HEK293T (cell line): ENCODE measurements at regions not wholly inside any gene's neighbourhood (a gene's known extent, or its start where the extent isn't known, plus 50 kb on each side); places are given as distances from the start of the nearest gene placed in this dataset.

ENCODE experiments used
- CTCF ChIA-PET: fragments of 350-600 bp; formaldehyde crosslinking; extraction: SDS; loops from one replicate; lab custom pipeline; 2021; ENCODE audit warnings: antibody characterized with exemption, inconsistent platforms; lab: Yijun Ruan, JAX
- POLR2A ChIA-PET: fragments of 350-600 bp; formaldehyde crosslinking; extraction: SDS; loops from one replicate; lab custom pipeline; 2020; ENCODE audit warnings: antibody characterized with exemption, inconsistent platforms; lab: Yijun Ruan, JAX
- DNase-seq: peaks from one replicate; pipeline ENCODE4 v3.0.0; 2012; ENCODE audit warnings: mixed read lengths; ENCODE audit errors: extremely low spot score
- ARNT ChIP-seq: fragments of 450-650 bp; IDR thresholded peaks from 2 replicates; pipeline ENCODE4 v1.6.1; 2017; ENCODE audit warnings: mild to moderate bottlenecking
- BHLHE40 ChIP-seq: fragments of 450-650 bp; IDR thresholded peaks from 2 replicates; pipeline ENCODE4 v1.6.1; 2016; ENCODE audit warnings: mild to moderate bottlenecking, moderate library complexity, borderline replicate concordance
- CTBP1 ChIP-seq: fragments of 450-650 bp; IDR thresholded peaks from 2 replicates; pipeline ENCODE4 v1.6.1; 2016; ENCODE audit warnings: borderline replicate concordance
- ELF4 ChIP-seq: fragments of 450-650 bp; IDR thresholded peaks from 2 replicates; pipeline ENCODE4 v1.6.1; 2017; ENCODE audit warnings: antibody characterized with exemption
- FOXA1 ChIP-seq: fragments of 450-650 bp; IDR thresholded peaks from 2 replicates; pipeline ENCODE4 v1.6.1; 2016; ENCODE audit warnings: mild to moderate bottlenecking
- FOXK2 ChIP-seq: fragments of 450-650 bp; IDR thresholded peaks from 2 replicates; pipeline ENCODE4 v1.6.1; 2016; ENCODE audit warnings: mild to moderate bottlenecking
- FOXM1 ChIP-seq: fragments of 450-650 bp; IDR thresholded peaks from 2 replicates; pipeline ENCODE4 v1.6.1; 2017; ENCODE audit warnings: mild to moderate bottlenecking, borderline replicate concordance
- HDGF ChIP-seq: fragments of 450-650 bp; IDR thresholded peaks from 2 replicates; pipeline ENCODE4 v1.6.1; 2017; ENCODE audit warnings: antibody characterized with exemption, borderline replicate concordance
- L3MBTL2 ChIP-seq: fragments of 450-650 bp; conservative IDR thresholded peaks from 2 replicates; pipeline ENCODE4 v1.6.1; 2016; ENCODE audit warnings: mild to moderate bottlenecking
- LEF1 ChIP-seq: fragments of 450-650 bp; IDR thresholded peaks from 2 replicates; pipeline ENCODE4 v1.6.1; 2017; ENCODE audit warnings: mild to moderate bottlenecking, borderline replicate concordance
- NFRKB ChIP-seq: fragments of 450-650 bp; IDR thresholded peaks from 2 replicates; pipeline ENCODE4 v1.6.1; 2016; ENCODE audit warnings: mild to moderate bottlenecking, moderate library complexity
- PKNOX1 ChIP-seq: fragments of 450-650 bp; IDR thresholded peaks from 2 replicates; pipeline ENCODE4 v1.6.1; 2016
- SP1 ChIP-seq: fragments of 450-650 bp; IDR thresholded peaks from 2 replicates; pipeline ENCODE4 v1.6.1; 2017
- SUZ12 ChIP-seq: fragments of 450-650 bp; IDR thresholded peaks from 2 replicates; pipeline ENCODE4 v1.6.1; 2016; ENCODE audit warnings: mild to moderate bottlenecking
- TARDBP ChIP-seq: fragments of 450-650 bp; IDR thresholded peaks from 2 replicates; pipeline ENCODE4 v1.6.1; 2016
- ZNF384 ChIP-seq: fragments of 450-650 bp; IDR thresholded peaks from 2 replicates; pipeline ENCODE4 v1.6.1; 2016

DNA sequence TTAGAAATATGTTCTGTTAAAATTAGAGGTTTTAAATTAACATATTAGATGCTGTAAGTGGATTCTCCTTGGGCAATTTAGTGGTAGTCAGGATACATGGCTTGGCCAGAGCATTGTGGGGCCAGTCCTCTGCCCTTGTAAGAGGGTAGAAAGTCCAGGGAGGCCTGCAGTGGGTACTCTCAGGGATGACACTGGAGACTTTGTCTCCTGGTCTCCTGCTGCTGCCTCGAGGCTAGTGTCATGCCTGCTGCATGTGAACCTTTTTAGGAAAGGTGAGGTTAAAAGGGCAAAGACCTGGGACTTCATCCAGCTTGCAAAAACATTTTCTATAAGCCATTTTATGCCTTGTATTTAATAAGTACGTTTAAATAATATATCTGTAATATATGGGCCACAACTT, 96.8 kb upstream of the PROK2 start:
- CTCF ChIA-PET = no interaction called here
- TF ChIP-seq L3MBTL2 (no peak), HDGF (no peak), FOXM1 (no peak), BHLHE40 (no peak), NFRKB (no peak), ARNT (no peak), FOXA1 (no peak), TARDBP (no peak), FOXK2 (no peak), SUZ12 (no peak), LEF1 (no peak), ZNF384 (no peak), PKNOX1 (no peak), ELF4 (no peak)
- DNase-seq = no peak
- POLR2A ChIA-PET = no interaction called here

GRCh38 chr3:71881041-71881440, 96.1 kb upstream of the PROK2 start:
- no peak for DNase-seq
- TF ChIP-seq ELF4 (no peak), ZNF384 (no peak), NFRKB (no peak), PKNOX1 (no peak), HDGF (no peak), SUZ12 (no peak), L3MBTL2 (no peak), LEF1 (no peak)
- POLR2A ChIA-PET = no interaction called here
- CTCF ChIA-PET = interaction anchor here (0.6 kb wide), 1 partner anchor 377 kb away, joined by 3 read pairs; no protein-coding TSS in a partner anchor

- TF ChIP-seq ELF4 = no peak
- no peak for TF ChIP-seq NFRKB
- DNase-seq = no peak
- ChIA-PET POLR2A (no interaction called here), CTCF (interaction anchor here (0.6 to 1.2 kb wide), 2 partner anchors 11 to 168 kb away, joined by 3 to 4 read pairs; no protein-coding TSS in a partner anchor)
Measured at GRCh38 chr3:71879089-71879488, 94.1 kb upstream of the PROK2 start.

DNA sequence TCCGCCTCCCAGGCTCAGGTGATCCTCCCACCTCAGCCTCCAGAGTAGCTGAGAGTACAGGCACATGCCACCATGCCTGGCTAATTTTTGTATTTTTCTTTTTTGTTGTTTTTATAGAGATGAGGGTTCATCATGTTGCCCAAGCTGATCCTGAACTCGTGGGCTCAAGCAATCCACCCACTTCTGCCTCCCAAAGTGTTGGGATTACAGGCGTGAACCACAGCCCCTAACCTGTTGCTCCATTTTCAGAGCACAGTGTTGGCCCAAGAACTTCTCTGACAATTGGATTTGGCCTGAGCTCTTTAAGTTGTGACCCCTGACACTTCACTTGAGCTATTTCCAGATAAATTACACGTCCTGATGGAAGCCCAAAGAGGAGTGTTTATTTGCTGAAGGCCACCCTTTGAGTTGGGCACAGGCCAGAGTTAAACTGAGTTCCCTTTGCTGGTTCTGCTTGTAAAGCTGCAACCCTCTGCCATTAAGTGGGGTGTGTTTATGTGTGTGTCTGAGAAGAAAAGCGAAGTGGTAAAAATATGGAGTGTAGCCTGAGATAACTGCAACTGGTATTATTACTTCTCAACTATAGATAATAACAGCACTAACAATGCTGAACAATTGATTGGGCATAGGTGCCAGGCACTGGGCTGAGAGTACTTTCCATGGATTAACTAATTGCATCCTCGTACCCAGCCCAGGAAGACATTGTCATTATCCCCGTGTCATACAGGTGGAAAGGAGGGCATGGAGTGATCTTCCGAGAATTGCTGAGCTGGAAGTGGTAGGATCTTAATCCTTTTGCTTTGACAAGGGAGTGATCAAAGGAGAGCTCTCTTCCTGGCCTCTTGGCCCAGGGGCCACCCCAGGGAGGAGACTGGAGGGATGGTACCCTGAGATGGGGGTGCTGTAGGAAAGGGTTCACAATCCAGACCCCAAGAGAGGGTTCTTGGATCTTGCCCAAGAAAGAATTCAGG, 91.5 kb upstream of the PROK2 start:
- DNase-seq = no peak
- ChIA-PET POLR2A (interaction anchor here (0.6 kb wide), 1 partner anchor 31 kb away, joined by 3 read pairs; no protein-coding TSS in a partner anchor), CTCF (interaction anchor here (0.7 to 2.2 kb wide), 12 partner anchors 9 to 949 kb away, joined by 3 to 6 read pairs (median 4); no protein-coding TSS in a partner anchor)
- no peak for TF ChIP-seq SUZ12
- TF ChIP-seq NFRKB = no peak
- no peak for TF ChIP-seq PKNOX1
- no peak for TF ChIP-seq ZNF384
- no peak for TF ChIP-seq L3MBTL2
- no peak for TF ChIP-seq FOXK2
- no peak for TF ChIP-seq TARDBP
- TF ChIP-seq ELF4 = no peak
- TF ChIP-seq ARNT = no peak
- no peak for TF ChIP-seq CTBP1
- no peak for TF ChIP-seq BHLHE40
- no peak for TF ChIP-seq LEF1
- TF ChIP-seq FOXM1 = no peak
- no peak for TF ChIP-seq HDGF
- no peak for TF ChIP-seq FOXA1
- no peak for TF ChIP-seq SP1

DNA sequence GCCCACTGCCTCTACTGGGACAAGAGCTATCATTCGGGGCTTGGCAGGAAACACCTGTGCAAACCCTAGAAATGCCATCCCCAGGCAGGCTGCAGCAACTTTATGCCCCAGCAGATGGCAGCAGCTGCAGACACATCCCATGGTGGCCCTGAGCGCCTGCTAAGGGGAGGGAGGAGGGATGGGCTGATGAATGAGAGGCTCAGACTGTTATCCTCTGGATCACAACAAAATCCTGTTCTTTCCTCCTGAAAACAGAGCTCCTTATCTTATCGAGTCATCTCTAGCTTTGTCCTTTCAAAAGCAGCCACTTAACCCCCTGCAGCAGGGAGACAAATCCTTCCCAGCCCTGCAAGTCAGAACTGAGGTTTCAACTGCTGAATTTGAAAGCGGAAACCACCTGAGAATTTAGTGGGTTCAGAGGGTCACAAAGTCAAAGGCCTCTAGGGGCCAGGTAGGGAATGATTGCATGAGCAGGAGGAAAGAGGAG, 90.6 kb upstream of the PROK2 start:
- TF ChIP-seq ELF4 (no peak), ARNT (no peak), BHLHE40 (no peak), PKNOX1 (no peak), CTBP1 (no peak), L3MBTL2 (no peak), FOXA1 (no peak), HDGF (no peak), SP1 (no peak), TARDBP (no peak), LEF1 (no peak), SUZ12 (no peak), FOXM1 (no peak), NFRKB (no peak), ZNF384 (no peak), FOXK2 (no peak)
- DNase-seq = peak; percentile 82
- ChIA-PET POLR2A (no interaction called here), CTCF (interaction anchor here (0.6 to 2.2 kb wide), 18 partner anchors 10 to 1491 kb away, joined by 3 to 6 read pairs (median 3); no protein-coding TSS in a partner anchor)
